HG02798 (cell line): ENCODE measurements at regions not wholly inside any gene's neighbourhood (a gene's known extent, or its start where the extent isn't known, plus 50 kb on each side); places are given as distances from the start of the nearest gene placed in this dataset.
A peak's percentile ranks its signal among the peaks of the same experiment; 100 is the strongest.
"Not testable (repeated sequence)": the region's sequence is repeated elsewhere in the genome, so short reads cannot be mapped to it uniquely, and the experiment has no call there.

ENCODE experiments used
- ATAC-seq: cut with Tn5 transposase; IDR thresholded peaks from one replicate; pipeline ENCODE4 v1.9.1; 2021; ENCODE audit warnings: mild to moderate bottlenecking; ENCODE audit not compliant: unreplicated experiment, poor library complexity

GRCh38 chr12:42756841-42757623 is 167.5 kb upstream of the PRICKLE1 start:
- ATAC-seq: peak; percentile 54

GRCh38 chr12:42750356-42750755 is 160.8 kb upstream of the PRICKLE1 start:
- ATAC-seq: no peak

GRCh38 chr12:42749239-42749638 is 159.7 kb upstream of the PRICKLE1 start:
- no peak for ATAC-seq

GRCh38 chr12:42744539-42745182 is 155.1 kb upstream of the PRICKLE1 start:
- no peak for ATAC-seq

GRCh38 chr12:42742716-42743115 is 153.2 kb upstream of the PRICKLE1 start:
- no peak for ATAC-seq

- no peak for ATAC-seq
These were observed 152.4 kb upstream of the PRICKLE1 start for GRCh38 chr12:42741771-42742510.

GRCh38 chr12:42741091-42741490 is 151.5 kb upstream of the PRICKLE1 start:
- ATAC-seq: no peak

GRCh38 chr12:42737398-42737797 is 147.9 kb upstream of the PRICKLE1 start:
- ATAC-seq: no peak

GRCh38 chr12:42735861-42736361 is 146.4 kb upstream of the PRICKLE1 start:
- ATAC-seq: no peak

GRCh38 chr12:42733911-42734310 is 144.4 kb upstream of the PRICKLE1 start:
- no peak for ATAC-seq

GRCh38 chr12:42732908-42733411 is 143.4 kb upstream of the PRICKLE1 start:
- no peak for ATAC-seq

- no peak for ATAC-seq
These were observed 140.7 kb upstream of the PRICKLE1 start for GRCh38 chr12:42730291-42730690.

GRCh38 chr12:42729535-42729900 is 140.0 kb upstream of the PRICKLE1 start:
- ATAC-seq: no peak

GRCh38 chr12:42728770-42729534 is 139.4 kb upstream of the PRICKLE1 start:
- no peak for ATAC-seq

- no peak for ATAC-seq
These were observed 138.7 kb upstream of the PRICKLE1 start for GRCh38 chr12:42728287-42728686.

GRCh38 chr12:42725809-42726208 is 136.3 kb upstream of the PRICKLE1 start:
- ATAC-seq: no peak

- no peak for ATAC-seq
These were observed 126.9 kb upstream of the PRICKLE1 start for GRCh38 chr12:42716491-42716891.

GRCh38 chr12:42713566-42713965 is 124.0 kb upstream of the PRICKLE1 start:
- ATAC-seq: not testable (repeated sequence)

GRCh38 chr12:42708374-42708773 is 118.8 kb upstream of the PRICKLE1 start:
- not testable (repeated sequence) for ATAC-seq
